Mammary epithelial cell (primary cell): ENCODE measurements at regions not wholly inside any gene's neighbourhood (a gene's known extent, or its start where the extent isn't known, plus 50 kb on each side); places are given as distances from the start of the nearest gene placed in this dataset.

Experiments
- CTCF ChIP-seq, 2 donors: IDR thresholded peaks in 1 of 2; conservative IDR thresholded peaks in 1 of 2; 2 replicates each; pipeline ENCODE4 v1.5.1; 2011 to 2012; ENCODE audit warnings: inconsistent platforms in 2 of 2, low read length in 2 of 2, mild to moderate bottlenecking in 2 of 2, control low read depth in 1 of 2, low read depth in 1 of 2; ENCODE audit not compliant: insufficient read depth in 1 of 2; ENCODE audit errors: extremely low read depth in 1 of 2
- EZH2 ChIP-seq: IDR thresholded peaks from 2 replicates; pipeline ENCODE4 v1.6.1; 2012; ENCODE audit warnings: low read length, inconsistent platforms, borderline replicate concordance

DNA sequence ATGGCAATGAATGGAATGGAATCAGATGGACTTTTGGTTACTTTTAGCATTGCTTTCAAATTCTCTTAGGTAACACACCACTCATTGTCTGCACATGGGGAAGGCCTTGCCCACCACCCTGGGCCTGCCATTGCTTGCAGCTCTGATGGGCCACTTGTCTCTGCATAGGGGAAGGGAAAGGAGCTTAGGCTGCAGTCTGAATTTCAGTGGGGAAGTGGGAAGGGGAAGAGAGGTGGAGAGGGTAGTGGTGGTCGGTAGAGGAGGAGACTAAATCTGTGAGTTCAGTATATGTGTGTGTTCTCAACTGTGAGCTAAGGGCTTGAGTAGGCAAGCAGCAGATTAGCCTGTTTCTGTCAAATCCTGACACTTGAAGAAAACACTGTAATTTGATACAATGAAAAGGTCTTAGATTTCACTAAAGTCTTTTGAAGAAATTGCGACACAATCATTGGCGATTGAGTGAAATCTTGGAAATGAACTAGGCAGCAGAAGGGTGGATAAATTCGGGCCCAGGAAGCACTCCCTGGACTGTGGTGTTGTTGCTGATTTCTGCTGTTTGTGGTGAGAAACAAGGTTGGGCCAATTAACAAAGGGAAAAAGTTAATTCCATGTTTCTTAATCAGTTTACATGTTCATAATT is 80.6 kb downstream of the OTOR start:
- no peak for TF ChIP-seq CTCF (conservative IDR thresholded peaks at IDR 0.05 in 1 of 2, IDR thresholded peaks at IDR 0.05 in 1 of 2; ENCODE audit: extremely low read depth in 1 of 2, insufficient read depth in 1 of 2, low read depth in 1 of 2, low read length in 2 of 2)
- TF ChIP-seq EZH2, result no peak
